H54 (cell line): ENCODE measurements at regions not wholly inside any gene's neighbourhood (a gene's known extent, or its start where the extent isn't known, plus 50 kb on each side); places are given as distances from the start of the nearest gene placed in this dataset.
"Not testable (repeated sequence)": the region's sequence is repeated elsewhere in the genome, so short reads cannot be mapped to it uniquely, and the experiment has no call there.

Experiments
- DNase-seq: peaks from one replicate; pipeline ENCODE4 v3.0.0; 2011; ENCODE audit warnings: low spot score, mixed read lengths; ENCODE audit not compliant: insufficient read length
- FAIRE-seq: peaks from 3 replicates; lab custom pipeline; 2011; peaks lifted over from hg19 to GRCh38; lab: Jason Lieb, UNC
- POLR2A ChIP-seq: IDR thresholded peaks from 2 replicates; pipeline ENCODE4 v1.6.1; 2011; ENCODE audit warnings: low read depth, mild to moderate bottlenecking, low read length

DNA sequence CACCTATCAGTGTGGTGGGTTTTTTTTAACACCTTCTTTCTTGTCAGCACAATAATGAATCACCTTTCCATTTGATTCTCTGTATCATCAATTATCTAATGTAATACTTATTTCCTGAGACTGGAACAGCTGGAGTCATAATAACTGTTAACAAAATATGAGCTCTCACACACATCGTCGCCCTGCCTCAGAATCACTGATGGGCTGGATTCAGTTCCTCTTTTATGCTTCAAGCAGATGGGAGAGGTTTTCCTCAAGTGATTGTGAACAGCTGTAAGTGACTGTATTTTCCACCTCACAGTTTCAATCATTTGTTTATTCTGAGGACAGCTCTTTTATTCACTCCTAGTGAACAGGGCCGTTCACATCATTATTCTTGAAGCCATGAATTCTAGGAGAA lies 330.2 kb downstream of the DSC3 start:
- FAIRE-seq (no peak), DNase-seq (no peak)
- no peak for TF ChIP-seq POLR2A

DNA sequence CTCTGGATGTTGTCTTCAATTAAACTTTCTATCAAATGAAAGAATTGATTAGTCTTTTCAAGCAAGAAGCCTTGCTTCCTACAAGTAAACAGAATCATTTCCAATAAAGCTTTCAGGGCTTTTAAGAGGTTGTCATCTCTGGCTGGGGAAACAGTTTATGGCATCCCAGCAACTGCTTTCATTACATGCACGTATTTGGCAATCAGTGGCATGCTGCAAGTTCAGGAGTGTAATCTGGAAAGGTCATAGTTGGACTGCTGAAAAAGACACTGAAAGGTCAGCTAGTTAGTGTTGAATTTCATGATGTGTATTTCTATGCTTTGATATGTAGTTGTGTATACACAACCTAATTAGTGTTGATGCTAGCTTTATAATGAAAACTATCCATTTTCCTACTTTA lies 332.9 kb downstream of the DSC3 start:
- TF ChIP-seq POLR2A = no peak
- FAIRE-seq = no peak
- DNase-seq = no peak

DNA sequence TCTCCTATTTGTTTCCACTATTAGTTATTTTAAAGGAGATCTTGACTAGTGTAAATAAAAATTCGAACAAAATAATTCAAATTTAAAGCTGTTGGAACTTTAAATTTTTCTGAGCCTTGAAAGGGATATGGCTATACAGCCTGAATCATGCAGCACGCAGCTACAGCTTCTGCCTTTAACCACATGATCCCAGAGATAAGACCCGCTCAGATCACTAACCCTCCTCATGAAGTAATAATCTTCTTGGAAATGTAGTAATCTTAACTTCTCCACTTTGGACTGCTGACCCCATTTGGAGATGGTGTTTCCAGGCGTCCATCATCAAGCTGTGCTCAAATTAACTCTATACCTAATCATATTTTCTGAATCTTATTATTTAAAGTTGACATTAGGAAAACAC lies 336.6 kb downstream of the DSC3 start:
- no peak for TF ChIP-seq POLR2A
- no peak for DNase-seq
- FAIRE-seq = no peak

DNA sequence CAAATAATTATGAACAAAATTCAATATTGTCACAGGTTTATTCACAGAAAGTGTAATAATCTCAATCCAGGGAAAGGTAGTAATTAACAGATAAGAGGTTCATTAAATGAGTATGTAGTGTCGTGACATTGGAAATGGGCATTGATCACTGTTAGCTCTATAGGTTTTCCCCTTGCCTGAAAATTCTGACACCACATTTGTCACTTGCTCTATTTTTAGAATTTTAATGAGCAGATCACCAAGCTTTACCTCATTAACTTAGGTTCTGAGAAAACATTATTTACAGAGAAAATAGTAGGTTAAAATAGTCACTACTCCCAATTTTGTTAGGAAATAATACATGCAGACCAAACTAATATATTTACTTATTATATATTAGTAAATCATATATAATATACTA lies 344.0 kb downstream of the DSC3 start:
- FAIRE-seq (no peak), DNase-seq (no peak)
- TF ChIP-seq POLR2A = no peak

DNA sequence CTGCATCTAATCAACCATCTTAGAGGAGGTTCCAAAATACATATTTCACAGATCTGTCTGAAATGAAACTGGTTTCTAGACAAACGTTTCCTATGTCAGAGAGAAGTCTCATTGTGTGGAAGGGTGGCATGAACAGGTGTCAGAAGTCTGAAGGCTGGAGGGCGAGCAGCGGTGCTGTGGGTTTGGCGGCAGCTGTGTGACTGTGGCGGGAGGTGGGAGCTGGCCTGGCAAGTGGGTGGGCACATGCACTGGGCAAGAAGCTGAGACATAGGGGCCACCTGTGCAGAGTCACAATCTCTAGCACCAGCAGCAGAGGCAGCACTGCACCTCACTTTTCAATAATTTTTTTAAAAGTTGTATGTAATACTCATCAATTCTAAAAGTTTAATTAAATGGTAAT lies 346.3 kb downstream of the DSC3 start:
- TF ChIP-seq POLR2A = no peak
- DNase-seq (no peak), FAIRE-seq (no peak)

DNA sequence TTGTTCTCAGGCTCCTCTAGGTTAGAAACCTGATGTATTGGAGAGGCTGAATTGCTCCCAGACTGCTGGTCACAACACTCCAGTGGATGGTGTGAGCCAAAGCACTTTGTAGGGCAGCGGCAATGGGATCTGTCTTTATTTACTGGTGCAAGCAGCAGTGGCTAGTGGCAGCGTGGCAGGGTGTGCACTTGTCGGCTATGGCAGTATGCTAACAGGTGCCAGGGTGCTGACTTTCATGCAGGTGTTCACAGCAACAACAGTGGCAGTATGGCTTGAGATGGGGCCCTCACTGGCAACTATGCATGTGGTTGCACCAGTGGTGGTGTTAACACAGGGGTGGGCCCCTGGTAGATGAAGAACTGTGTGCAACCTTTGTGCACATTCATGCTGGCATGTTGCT lies 347.8 kb downstream of the DSC3 start:
- no peak for DNase-seq
- TF ChIP-seq POLR2A = no peak
- FAIRE-seq = no peak

DNA sequence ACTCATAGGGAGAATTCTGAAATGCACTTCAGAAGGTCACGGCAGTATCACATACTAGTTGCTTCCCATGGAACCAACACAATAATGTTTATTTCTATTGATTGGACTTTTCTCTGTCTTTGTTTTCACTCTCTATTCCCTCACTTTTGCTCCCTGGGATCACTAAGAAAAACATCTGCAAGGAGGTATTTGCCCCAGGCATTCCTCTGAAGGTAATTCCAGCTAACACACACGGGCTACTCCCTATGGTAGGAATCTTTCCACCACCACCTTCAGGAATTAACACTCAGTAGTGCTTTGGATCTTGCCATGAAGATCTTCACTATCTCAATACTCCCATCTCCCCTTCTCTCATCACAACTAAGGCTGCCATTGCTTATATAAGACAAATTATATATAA lies 353.3 kb downstream of the DSC3 start:
- DNase-seq (no peak), FAIRE-seq (no peak)
- TF ChIP-seq POLR2A = no peak

DNA sequence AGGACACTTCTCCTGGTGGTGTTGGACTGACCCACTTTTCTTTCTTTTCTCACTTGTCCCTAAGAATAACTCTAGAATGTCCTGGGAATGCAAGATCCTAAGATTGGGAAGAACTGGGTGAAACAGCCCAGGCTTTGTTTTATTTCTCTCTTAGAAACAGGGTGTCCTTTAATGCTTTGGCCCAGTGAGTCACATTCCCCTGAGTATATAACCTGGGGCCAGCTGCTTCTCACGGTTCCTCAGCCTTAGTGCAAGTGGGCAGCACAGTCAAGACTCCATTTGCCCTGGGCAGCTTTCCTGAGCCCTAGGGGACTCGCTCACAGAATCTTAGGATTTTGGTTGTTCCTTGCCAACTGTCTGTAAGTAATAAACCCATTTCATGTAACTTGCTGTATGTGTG lies 355.0 kb downstream of the DSC3 start:
- no peak for TF ChIP-seq POLR2A
- FAIRE-seq = no peak
- DNase-seq = no peak

DNA sequence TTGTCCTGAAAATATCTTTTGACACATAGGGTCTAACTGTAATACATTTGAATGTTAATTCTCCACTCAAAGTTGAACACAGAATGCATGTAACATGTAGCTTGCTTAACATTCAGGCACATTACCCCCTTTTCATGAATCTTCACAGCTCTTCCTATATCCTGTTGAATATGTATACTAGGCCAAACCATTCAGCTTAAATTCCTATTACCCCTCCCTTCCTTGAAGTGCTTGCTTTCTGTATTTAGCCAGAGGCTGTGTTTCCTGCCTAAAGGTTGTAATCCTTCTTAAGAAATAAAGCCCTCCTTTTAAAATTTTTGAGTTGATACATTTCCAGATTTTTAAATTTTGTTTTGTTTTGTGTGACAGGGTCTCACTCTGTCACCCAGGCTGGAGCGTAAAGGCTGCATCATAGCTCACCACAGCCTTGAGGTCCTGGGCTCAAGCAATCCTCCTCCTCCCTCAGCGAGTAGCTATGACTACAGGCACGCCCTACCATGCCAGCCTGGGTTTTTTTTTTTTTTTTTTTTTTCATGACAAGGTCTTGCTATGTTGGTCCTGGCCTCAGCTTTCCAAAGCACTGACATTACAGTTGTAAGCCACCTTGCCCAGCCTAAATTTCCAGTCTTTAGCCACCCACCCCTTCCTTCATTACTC lies 357.6 kb downstream of the DSC3 start:
- FAIRE-seq = no peak
- TF ChIP-seq POLR2A = no peak
- DNase-seq = no peak

DNA sequence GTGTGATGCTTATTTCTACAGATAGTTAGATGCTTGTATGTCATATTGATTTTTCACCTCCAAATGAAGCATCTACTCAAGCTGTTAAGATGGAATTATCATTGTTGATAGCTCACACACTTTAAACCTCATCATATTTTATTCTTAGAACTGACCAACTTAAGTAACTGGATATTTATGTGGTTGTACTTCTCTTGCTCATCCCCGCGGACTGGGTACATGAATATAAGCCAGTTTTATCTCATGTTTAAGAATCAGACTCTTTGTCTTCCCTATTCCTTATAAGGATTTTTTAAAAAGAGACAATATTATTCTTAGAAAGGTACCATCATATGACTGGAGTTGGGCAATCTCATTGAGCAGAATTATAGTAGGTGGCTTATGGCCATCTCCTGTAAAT lies 358.7 kb downstream of the DSC3 start:
- FAIRE-seq = no peak
- DNase-seq = no peak
- no peak for TF ChIP-seq POLR2A

DNA sequence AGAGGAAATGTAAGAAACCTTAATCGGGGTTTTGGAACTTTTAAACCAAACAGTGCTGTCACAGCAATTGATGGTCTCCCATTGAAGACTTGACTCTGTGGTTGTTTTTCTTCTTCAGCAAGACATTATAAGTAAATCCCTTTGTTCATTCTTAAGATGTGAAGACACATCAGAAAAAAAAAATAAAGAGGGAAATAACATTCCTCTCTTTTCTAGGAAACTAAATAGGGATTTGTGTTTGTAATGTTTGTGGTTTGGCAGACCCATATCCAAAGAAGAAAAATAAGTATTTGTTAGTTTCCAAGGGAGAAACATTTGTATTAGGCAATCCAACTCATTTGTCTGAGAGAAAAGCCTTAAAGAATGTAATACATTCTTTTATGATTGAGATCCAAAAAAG lies 359.9 kb downstream of the DSC3 start:
- FAIRE-seq (no peak), DNase-seq (no peak)
- no peak for TF ChIP-seq POLR2A

DNA sequence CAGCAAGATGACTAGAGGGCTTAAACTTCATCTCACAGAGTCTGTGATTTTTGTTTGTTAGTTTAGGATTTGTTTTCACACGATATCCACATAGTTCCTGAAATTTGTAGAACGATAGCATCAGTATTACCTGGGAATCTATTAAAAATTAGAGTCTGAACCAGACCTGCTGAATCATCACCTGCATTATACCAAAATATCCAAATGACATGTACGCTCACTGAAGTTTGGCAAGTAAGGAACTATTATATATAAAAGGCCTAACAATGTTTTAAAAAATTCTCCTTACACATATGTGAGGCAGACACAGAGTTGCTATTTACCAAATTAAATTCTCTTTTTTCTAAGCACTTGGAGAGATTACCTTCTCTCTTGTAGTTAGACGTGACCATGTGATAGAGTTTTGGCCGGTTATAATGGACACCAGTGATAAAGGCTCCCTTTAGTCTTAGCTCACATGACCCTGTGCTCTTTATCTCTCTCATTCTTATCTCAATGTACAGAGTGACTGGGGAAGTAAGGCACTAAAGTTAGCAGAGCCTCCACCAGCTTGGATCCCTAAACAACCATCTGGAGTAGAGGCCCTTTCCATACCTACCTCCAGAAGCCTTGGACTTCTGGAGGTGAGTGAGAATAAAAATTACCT lies 363.1 kb downstream of the DSC3 start:
- FAIRE-seq (no peak), DNase-seq (no peak)
- no peak for TF ChIP-seq POLR2A

DNA sequence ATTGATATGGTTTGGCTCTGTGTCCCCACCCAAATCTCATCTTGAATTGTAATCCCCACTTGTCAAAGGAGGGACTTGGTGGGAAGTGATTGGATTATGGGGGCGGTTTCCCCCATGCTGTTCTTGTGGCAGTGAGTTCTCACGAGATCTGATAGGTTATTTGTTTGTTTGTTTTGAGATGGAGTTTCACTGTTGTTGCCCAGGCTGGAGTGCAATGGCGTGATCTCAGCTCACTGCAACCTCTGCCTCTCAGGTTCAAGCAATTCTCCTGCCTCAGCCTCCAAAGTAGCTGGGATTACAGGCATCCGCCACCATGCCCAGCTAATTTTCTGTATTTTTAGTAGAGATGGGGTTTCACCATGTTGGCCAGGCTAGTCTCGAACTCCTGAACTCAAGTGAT lies 364.7 kb downstream of the DSC3 start:
- FAIRE-seq = not testable (repeated sequence)

DNA sequence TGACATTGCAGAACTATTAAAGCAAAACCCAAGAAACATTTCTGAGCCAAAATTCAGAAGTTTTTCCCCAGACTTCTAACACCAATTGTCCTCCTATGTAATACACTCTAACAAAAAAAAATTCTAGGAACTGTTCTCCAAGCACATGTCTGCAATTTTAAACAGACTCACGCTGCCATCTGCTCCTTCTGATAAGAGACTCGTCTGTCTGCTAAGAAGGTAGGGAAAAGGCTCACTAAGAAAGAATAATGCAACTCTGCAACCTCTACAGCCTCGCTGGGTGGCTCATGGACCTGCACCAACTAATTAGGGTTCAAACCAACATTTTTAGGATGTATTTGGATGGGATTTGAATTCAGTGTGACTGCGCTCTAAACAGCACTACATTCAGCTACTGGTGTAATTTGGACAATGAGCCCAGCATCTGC lies 366.5 kb downstream of the DSC3 start:
- TF ChIP-seq POLR2A = no peak
- FAIRE-seq = no peak
- no peak for DNase-seq

More for the DNA sequence above, 364.7 kb downstream of the DSC3 start:
- DNase-seq = not testable (repeated sequence)

DNA sequence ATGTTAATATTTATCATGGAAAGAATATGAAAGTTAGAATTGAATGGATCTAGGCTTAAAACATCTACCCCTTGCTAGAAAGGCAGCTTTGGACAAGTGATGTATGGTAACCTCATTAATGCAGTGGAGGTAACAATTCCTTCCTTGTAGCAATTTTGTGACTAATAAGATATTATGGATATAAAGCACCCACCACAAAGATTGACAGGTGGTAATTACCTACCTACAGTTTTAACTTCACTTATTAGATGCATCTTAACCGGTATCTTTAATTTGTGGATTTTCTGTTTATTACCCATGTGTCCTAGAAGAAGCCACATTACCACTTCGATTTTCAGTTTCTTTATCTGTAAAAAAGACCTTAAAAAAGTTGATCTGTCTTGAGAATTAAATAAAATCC lies 367.0 kb downstream of the DSC3 start:
- no peak for DNase-seq
- TF ChIP-seq POLR2A = no peak
- FAIRE-seq = no peak
